AG10803 (cell line): ENCODE measurements at regions not wholly inside any gene's neighbourhood (a gene's known extent, or its start where the extent isn't known, plus 50 kb on each side); places are given as distances from the start of the nearest gene placed in this dataset.

Experiments
- DNase-seq: peaks from one replicate; pipeline ENCODE4 v3.0.0; 2010; ENCODE audit warnings: low read depth
- H3K4me3 ChIP-seq: 2 replicates; pipeline ENCODE4 v1.5.1; 2011; ENCODE audit warnings: mild to moderate bottlenecking, low read length, control low read depth
- TF ChIP-seq, protein P1 (sequence below): conservative IDR thresholded peaks from 2 replicates; pipeline ENCODE4 v1.5.1; 2011; ENCODE audit warnings: mild to moderate bottlenecking, low read length, control low read depth, inconsistent platforms

DNA sequence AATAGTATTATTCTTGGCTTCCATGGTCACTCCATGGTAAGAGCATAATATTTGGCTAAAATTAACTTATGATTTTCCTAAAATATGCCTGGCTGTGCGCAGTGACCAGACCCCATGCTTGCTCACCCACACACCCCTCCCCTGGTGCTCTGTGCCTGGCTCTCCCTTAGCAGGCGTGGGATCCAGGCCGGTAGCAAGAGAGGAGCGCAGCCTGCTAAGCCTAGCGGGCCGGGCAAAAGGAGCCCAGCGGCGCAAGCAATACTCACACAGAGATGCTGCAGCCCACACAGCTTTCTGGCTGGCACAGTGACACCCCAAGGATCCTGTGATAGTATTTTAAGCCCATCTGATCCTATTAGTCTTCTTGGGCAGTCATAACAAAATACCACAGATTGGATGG lies 79.8 kb upstream of the EYS start:
- TF ChIP-seq, protein P1, sequence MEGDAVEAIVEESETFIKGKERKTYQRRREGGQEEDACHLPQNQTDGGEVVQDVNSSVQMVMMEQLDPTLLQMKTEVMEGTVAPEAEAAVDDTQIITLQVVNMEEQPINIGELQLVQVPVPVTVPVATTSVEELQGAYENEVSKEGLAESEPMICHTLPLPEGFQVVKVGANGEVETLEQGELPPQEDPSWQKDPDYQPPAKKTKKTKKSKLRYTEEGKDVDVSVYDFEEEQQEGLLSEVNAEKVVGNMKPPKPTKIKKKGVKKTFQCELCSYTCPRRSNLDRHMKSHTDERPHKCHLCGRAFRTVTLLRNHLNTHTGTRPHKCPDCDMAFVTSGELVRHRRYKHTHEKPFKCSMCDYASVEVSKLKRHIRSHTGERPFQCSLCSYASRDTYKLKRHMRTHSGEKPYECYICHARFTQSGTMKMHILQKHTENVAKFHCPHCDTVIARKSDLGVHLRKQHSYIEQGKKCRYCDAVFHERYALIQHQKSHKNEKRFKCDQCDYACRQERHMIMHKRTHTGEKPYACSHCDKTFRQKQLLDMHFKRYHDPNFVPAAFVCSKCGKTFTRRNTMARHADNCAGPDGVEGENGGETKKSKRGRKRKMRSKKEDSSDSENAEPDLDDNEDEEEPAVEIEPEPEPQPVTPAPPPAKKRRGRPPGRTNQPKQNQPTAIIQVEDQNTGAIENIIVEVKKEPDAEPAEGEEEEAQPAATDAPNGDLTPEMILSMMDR, result no peak
- DNase-seq, result no peak
- H3K4me3 ChIP-seq, result no peak overlapping the region

- DNase-seq, result no peak
- TF ChIP-seq, protein P1, result no peak
- H3K4me3 ChIP-seq, result no peak overlapping the region
Measured at GRCh38 chr6:65780691-65781090, 73.7 kb upstream of the EYS start.

- TF ChIP-seq, protein P1, result no peak
- no peak overlapping the region for H3K4me3 ChIP-seq
- DNase-seq, result no peak
Measured at GRCh38 chr6:65776332-65776731, 69.3 kb upstream of the EYS start.

GRCh38 chr6:65771946-65772345 lies 64.9 kb upstream of the EYS start:
- no peak overlapping the region for H3K4me3 ChIP-seq
- TF ChIP-seq, protein P1, result no peak
- DNase-seq, result no peak

GRCh38 chr6:65761890-65762289 lies 54.9 kb upstream of the EYS start:
- TF ChIP-seq, protein P1, result no peak
- no peak overlapping the region for H3K4me3 ChIP-seq
- no peak for DNase-seq

DNA sequence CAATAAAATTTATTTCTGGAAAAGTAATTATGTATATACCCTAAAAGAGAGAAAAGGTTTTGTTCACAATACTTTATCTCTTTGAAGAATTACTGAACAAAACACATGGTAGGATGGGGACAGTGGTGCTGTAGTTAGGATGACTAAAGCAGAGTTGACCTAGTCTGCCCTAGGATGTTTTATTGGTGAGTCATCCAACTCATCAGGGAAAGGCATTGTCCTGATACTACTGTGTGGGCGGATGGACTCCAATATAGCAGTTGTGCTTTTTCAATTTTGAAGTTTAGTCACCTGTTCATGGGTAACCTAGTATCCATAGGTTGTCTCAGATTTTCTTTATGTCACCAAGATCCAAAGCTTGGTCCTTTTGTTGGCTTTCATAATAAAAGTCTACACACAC lies 53.3 kb upstream of the EYS start:
- TF ChIP-seq, protein P1, result no peak
- DNase-seq, result no peak
- no peak overlapping the region for H3K4me3 ChIP-seq
